GM18867 (cell line): ENCODE measurements at regions not wholly inside any gene's neighbourhood (a gene's known extent, or its start where the extent isn't known, plus 50 kb on each side); places are given as distances from the start of the nearest gene placed in this dataset.

Experiments used
- ATAC-seq: cut with Tn5 transposase; IDR thresholded peaks from one replicate; pipeline ENCODE4 v1.9.1; 2021; ENCODE audit warnings: mild to moderate bottlenecking, moderate library complexity; ENCODE audit not compliant: unreplicated experiment

- no peak for ATAC-seq
These were observed 570.1 kb downstream of the PLCL1 start for GRCh38 chr2:198374375-198375082.

- ATAC-seq: peak; percentile 93
These were observed 567.6 kb downstream of the PLCL1 start for GRCh38 chr2:198371921-198372543.

DNA sequence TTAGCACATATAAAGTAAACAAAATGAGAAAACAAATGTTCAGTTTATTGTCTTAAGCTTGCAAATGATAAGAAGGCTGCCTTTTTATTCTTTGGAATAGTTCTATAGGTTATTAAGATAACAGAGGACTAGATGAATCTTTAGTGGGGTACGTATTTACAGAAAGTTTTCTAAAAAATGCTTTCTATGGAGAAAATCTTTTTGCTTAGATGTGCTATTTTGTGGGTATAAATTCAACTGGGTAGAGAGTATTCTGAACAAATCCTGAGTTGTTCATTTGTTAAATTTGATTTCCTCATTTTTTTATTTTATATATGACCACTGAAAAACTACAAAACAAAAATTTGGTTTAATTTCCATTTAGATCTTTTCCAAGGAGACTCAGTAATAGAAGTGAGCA, 566.9 kb downstream of the PLCL1 start:
- ATAC-seq: no peak

DNA sequence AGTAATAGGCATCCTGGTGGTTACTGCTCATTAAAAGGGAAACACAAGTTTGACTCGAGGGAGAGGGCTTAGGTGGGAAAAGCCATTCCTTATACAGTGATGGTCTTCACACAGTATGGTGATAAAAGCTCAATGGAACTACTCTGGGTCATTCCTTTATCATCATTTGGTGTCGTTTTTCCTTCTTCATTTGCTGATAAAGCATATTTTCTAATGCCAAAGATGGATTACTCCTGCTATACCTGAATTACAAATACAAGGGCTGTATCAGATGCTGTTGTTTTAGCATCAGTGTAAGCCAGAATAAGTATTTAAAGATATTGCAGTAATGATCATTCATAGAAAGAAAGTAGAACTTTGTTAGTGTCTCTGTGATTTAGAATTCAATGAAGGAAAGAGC, 563.7 kb downstream of the PLCL1 start:
- ATAC-seq: no peak

DNA sequence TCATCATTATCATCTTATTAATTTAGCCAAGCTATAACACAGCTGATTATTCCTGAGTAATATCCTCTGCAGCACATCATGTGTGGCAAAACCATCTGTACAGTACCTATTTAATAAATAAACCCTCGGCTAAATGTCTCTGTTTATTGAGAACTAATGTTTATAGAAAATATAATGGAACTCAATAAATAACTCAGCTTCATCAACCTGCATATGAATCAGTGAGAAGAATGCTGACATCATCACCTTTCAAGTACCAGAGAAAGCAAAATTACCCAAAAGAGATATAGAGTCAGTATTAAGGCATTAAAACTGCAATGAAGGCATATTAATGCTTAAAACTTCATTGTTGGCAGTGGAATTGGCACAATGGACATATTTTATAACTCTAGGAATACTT, 558.3 kb downstream of the PLCL1 start:
- no peak for ATAC-seq

GRCh38 chr2:198359308-198359707, 554.9 kb downstream of the PLCL1 start:
- no peak for ATAC-seq

- no peak for ATAC-seq
These were observed 551.8 kb downstream of the PLCL1 start for GRCh38 chr2:198356157-198356556.

DNA sequence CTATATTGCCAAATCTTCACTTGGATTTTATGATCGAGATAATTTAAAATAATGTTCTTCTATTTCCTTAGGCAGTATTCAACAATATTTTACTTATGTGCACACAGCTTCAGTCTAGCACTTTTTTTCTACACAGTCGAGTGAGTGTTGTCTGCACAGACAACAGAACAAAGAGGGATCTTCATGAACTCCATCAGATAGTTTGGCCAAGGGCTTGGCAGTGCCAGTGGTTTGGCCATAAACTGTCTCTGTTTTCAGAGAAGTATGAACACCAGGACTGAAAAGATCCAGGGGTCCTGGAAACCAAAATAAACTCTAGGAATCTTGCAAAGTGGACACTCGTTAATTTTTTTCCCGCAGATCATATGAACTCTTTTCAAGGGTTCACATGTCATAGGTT, 547.3 kb downstream of the PLCL1 start:
- ATAC-seq: no peak

DNA sequence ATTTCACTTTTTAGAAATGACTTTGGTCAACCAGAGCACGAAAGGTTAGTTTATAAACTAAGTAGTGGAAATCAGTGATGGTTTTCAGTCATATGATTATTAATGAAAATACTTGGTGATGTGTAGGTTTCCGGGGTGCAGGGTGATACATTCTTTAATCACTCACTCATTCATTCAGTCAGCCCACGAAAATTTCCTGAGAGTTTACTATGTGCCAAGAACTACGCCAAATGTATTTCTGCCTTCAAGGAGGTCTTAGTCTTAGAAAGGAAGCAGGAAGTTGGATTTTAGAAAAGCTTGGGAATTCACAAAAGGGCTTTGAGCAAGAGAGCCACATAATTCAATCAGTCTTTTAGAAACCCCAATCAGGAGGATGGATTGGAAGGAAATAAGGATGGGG, 543.6 kb downstream of the PLCL1 start:
- ATAC-seq: no peak

DNA sequence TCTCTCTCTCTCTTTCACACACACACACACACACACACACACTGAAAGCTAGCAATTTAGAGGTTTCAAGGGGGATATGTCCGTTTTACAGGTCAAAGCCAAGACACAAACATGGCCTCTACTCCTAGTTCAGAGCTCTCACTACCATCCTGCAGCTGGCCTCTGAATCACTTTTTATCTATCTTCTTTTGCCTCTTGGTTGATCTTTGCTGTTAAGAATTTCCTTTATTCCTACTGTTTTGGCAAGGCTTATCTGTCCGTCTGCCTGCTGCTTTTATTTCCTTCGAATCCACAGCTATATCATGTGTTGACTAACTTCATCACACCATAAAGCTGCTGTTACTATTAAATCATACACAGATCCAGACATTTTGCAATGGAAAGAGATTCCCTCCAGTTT, 543.0 kb downstream of the PLCL1 start:
- no peak for ATAC-seq

GRCh38 chr2:198343471-198343870, 539.1 kb downstream of the PLCL1 start:
- ATAC-seq: no peak

- ATAC-seq: no peak
These were observed 536.5 kb downstream of the PLCL1 start for GRCh38 chr2:198340846-198341245.

GRCh38 chr2:198339116-198339515, 534.7 kb downstream of the PLCL1 start:
- ATAC-seq: no peak

GRCh38 chr2:198337368-198337767, 533.0 kb downstream of the PLCL1 start:
- ATAC-seq: no peak

- no peak for ATAC-seq
These were observed 524.1 kb downstream of the PLCL1 start for GRCh38 chr2:198328454-198328853.

DNA sequence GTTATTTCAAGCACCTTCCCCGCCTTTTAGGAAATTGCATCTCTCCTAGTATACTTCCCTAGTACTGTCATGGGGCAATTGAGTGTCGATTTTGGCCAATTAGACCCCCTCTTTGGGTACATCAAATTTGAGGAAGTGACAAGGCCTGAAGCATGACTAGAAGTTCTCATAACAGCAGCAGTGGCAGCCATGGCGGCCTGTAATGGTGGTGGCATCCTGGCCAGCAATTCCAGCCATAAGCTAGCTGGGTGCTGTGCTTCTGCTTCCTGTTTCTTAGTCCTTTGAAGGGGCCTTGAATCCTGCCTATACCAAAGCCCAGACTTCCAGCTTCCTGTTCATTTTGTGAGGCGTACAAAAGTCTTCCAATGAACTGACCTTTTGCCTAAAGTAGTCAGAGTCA, 523.1 kb downstream of the PLCL1 start:
- no peak for ATAC-seq

- ATAC-seq: peak; percentile 46
These were observed 522.0 kb downstream of the PLCL1 start for GRCh38 chr2:198326431-198326830.

- ATAC-seq: no peak
These were observed 521.0 kb downstream of the PLCL1 start for GRCh38 chr2:198325359-198325758.

DNA sequence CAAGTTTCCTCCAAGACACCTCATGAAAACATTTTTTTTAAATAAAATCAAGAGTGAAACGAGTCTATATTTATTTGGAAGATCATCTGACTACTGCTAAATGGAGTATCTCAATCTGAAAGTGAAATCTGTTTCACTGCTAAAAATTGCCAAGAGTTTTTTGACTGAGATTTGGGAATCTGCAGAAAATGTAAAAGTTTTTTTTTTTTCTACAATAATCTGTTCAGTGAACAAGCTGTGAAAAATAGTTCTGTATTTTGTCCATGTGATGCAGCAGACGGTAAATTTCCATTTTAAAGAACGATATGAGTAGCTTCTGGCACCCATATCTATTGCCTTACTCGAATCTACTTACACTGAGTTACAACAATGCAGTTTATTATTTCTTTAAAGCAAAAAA, 519.7 kb downstream of the PLCL1 start:
- ATAC-seq: no peak

DNA sequence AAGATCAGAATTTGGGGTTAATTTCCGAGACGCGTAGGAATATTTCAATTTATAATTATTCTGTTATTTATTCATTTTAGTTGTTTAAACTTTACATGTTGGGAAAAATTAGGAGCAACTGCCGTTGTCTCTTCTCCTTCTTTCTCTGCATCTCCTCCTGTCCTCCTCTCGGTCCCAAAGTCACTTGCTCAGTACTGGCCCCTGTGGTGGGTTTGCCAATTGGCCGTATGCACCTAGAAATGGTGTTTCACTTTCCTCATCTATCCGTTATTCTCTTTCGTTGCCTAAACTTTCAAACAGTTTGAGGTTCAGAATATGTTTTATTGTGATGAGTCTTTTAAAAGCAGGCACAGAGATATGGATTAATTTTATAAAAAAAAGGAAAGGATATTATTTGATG, 517.9 kb downstream of the PLCL1 start:
- ATAC-seq: no peak

DNA sequence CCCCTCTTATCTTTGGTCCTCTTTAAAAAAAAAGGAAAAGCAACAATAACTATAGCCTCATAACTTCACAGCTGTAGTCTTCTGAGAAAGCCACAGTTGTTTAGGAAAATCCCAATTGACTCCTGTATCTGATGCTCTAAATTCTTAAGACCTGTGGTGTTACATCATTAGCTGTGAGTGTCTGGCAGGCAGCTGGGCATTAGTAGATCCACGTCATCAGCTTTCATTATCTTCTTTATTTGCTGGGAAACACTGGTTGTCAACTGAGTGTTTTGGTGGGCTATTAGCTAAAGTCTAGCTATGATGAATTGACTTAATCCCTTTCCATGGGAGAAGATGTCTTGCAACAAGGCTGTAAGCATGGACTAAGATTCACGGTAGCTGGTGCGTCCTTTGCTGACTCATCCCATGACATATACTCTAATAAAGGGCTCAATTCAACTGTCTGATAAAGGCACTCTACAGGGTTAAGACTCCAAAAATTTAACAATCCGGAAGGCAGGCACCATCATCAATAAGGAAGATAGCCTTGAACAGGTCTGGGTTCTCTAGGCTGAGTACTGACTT, 517.2 kb downstream of the PLCL1 start:
- no peak for ATAC-seq

DNA sequence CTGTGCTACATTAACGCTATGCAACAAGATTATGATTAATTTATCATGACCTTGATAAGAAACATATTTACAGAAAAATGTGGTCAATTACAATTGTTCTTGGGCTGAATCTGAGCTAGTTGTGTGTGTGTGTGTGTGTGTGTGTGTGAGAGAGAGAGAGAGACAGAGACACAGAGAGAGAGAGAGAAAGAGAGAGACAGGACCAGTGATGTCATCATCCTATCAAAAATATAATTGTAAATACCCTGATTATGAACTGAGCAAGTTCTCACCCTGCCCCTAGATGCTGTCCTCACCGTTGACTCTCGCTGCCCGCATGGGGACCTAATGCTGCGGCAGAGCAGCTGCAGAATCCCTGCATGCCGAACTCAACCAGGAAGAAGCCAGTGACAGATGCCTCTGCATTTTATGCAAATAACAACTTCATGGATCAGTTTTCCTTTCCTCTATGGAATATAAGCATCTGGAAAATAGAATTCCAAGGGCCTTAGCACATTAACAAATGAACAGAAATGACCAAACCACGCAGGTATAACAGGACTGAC, 512.5 kb downstream of the PLCL1 start:
- no peak for ATAC-seq
